ENCODE measurements at regions not wholly inside any gene's neighbourhood (a gene's known extent, or its start where the extent isn't known, plus 50 kb on each side); places are given as distances from the start of the nearest gene placed in this dataset.
"Not testable (repeated sequence)": the region's sequence is repeated elsewhere in the genome, so short reads cannot be mapped to it uniquely, and the experiment has no call there.

DNA sequence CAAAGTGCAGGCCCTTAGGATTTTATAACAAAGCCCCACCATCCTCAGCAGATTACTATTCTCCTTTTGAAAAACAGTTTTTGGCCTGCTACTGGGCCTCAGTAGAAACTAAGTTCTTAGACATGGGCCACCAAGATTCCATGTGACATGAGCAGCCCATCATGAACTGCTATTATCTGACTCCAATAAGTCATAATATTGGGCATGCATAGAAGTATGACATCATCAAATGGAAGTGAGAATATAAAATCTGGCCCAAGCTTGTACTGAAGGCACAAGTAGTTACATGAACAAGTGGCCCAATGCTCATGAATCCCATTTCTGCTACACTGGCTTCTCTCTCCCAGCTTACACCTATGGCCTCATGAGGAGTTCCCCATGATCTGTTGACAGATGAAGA, 404.8 kb downstream of the EPHA5 start:
- no peak for ATAC-seq

DNA sequence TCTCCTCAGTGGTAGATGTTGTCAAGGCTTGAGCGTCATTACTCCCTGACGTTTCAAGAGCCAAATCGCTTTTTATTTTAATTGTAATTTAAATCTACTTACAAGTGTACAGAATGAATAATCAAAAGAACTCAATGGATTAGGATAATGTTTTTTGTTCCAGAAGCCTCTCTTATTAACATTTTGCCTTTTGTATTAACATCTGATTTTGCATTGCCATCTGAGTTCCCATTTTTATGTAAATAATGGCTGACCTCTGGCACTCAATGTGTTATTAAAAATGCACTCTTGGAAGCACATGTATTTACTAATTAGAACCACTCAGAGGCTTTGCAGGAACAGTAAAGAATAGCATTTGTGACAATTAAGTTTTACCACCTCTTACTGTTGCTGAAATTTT, 411.0 kb downstream of the EPHA5 start:
- Mint-ChIP-seq H3K27me3 (no peaks in the 10 kb centered on the region), H3K4me3 (no peak overlapping the region), H3K9me3 (no peaks in the 10 kb centered on the region), H3K36me3 (ENCODE audit: low read depth) (no peaks in the 10 kb centered on the region), H3K27ac (no peak overlapping the region), H3K4me1 (no peaks in the 10 kb centered on the region)
- ATAC-seq: no peak
- DNase-seq: no peak

More for the DNA sequence above, 404.8 kb downstream of the EPHA5 start:
- Mint-ChIP-seq H3K27ac (no peak overlapping the region), H3K27me3 (no peaks in the 10 kb centered on the region), H3K4me1 (no peaks in the 10 kb centered on the region), H3K9me3 (peaks cover 14% of the 10 kb centered on the region), H3K36me3 (ENCODE audit: low read depth) (no peaks in the 10 kb centered on the region), H3K4me3 (no peak overlapping the region)
- DNase-seq: no peak

DNA sequence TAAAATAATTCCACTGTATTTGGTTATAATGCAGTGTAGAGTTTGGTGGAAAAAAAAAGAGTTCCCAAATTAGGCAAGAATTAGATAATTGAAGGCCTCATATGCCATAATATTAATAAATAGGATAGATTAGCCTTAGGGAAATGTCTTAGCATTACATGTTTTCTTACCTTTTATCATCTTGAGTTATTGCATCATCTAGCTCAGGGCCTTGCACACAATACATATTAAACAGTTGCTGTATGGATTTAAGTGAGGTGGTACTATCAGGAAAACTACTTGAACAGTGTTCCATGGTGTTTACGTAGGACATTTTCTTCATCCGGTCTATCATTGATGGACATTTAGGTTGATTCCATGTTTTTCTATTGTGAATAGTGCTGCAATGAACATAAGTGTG, 419.4 kb downstream of the EPHA5 start:
- H3K4me3 Mint-ChIP-seq: no peak overlapping the region

DNA sequence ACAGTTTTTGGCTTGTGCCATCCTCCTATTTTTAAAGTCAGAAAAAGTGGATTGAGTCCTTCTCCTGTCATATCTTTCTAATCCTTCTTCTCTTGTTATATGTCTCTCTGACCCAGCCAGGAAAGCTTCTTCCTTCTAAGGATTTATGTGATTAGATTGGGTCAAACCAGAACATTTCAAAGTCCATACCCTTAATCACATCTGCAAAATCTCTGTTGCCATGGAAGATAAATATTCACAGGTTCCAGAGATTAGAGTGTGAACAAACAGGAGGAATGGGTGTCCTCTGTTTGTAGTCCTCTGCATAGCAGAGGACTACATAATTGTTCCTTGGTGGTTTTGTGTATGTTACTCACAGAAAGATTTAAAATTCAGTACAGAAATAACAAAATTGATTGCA, 421.2 kb downstream of the EPHA5 start:
- Mint-ChIP-seq H3K4me1 (no peaks in the 10 kb centered on the region), H3K36me3 (ENCODE audit: low read depth) (no peaks in the 10 kb centered on the region), H3K4me3 (no peak overlapping the region), H3K27me3 (no peaks in the 10 kb centered on the region), H3K27ac (no peak overlapping the region), H3K9me3 (peaks cover 21% of the 10 kb centered on the region)
- ATAC-seq (no peak), DNase-seq (no peak)

More for the DNA sequence above, 419.4 kb downstream of the EPHA5 start:
- Mint-ChIP-seq H3K4me1 (no peaks in the 10 kb centered on the region), H3K9me3 (peaks cover 15% of the 10 kb centered on the region), H3K36me3 (ENCODE audit: low read depth) (no peaks in the 10 kb centered on the region), H3K27me3 (no peaks in the 10 kb centered on the region), H3K27ac (no peak overlapping the region)
- no peak for DNase-seq
- no peak for ATAC-seq

DNA sequence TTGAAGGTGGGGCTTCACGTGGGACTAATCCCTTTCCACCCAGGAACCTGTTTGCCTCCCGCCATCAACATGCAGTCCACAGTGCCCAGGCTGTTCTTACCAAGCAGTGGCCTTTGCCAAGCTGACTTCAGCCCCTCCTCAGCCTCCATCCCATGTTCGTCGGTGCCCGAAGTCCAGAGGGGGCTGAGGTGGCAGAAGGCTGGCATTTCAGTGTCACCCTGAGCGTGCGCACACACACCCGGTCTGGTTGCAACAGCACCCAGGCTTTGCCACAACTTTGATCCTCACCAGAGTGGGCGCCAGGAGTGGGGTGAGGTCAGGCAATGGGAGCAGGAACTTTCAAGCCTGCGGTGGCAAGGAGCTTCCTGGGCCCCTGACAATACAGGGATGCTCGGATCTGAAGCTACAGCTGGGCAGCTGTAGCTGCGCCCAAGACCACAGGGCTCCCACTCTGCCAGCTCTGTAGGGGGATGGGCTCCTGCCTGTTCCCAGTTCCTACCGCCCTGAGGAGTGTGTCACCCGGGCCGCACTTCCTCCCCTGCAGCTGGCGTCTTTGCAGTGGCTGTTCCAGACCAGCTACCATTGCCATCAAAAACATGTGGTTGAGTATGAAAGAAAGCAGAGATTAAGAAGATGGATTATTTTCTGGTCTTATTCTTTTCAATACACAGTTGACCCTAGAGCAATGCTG, 428.0 kb downstream of the EPHA5 start:
- Mint-ChIP-seq H3K36me3 (ENCODE audit: low read depth) (no peaks in the 10 kb centered on the region), H3K27ac (no peak overlapping the region), H3K4me3 (no peak overlapping the region), H3K4me1 (no peaks in the 10 kb centered on the region), H3K27me3 (no peaks in the 10 kb centered on the region), H3K9me3 (peaks cover 16% of the 10 kb centered on the region)
- ATAC-seq: no peak
- DNase-seq: no peak

DNA sequence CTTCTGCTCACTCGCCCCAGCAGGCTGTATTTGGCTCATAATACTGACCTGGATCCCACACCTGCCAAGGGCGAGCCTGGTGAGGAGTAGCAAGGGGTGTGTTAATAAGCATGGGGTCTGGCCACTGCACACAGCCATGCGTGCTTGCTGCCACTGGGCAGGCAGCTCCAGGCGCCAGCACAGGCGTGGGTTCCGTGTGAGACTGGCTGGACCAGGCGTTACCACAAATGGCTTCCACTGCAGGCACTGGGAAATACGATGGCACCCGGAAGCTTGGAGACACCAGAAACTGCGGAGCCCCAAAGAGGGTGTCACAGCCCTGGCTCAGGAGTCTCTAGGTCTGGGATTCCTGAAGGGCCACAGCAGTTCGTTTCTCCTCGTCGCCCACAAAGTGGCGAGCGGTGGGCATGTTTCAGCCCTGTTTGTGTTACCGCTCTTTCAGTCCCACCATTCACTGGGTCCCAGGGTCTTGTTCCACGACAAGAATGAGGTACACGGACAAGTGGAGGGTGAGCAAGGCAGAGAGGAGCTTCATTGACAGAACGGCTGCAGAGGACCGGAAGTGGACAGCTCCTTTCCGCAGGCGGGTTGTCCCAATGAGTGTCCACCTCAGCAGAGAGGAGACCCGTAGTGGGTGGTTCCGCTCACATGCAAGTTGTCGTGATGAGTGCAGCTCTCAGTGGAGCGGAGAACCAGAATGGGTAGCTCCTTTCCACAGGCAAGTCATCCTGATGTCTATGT, 428.9 kb downstream of the EPHA5 start:
- DNase-seq (no peak), ATAC-seq (no peak)
- H3K27me3 Mint-ChIP-seq: no peaks in the 10 kb centered on the region
- H3K36me3 Mint-ChIP-seq (ENCODE audit: low read depth): no peaks in the 10 kb centered on the region
- H3K4me1 Mint-ChIP-seq: no peaks in the 10 kb centered on the region
- H3K27ac Mint-ChIP-seq: no peak overlapping the region
- H3K4me3 Mint-ChIP-seq: no peak overlapping the region
- H3K9me3 Mint-ChIP-seq: peaks cover 16% of the 10 kb centered on the region

DNA sequence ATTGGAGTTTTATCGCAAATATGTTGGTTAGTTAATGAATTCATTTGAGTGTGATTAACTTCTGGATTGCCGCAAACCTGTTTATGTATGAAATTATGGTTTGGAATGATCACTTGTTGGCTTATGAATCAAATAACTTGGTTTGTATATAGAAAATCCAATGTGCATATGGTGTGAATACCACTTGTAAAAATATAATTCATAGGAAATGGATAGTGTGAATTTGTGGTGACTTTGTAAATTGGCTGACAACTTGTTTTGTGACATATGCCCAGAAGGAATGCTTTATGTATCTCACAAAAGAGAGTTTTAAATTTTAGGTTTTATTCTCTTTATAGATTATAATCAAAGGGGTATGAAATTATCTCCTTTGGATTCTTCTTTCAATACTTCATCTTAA, 436.2 kb downstream of the EPHA5 start:
- H3K27ac Mint-ChIP-seq: no peak overlapping the region
- H3K9me3 Mint-ChIP-seq: peaks cover 10% of the 10 kb centered on the region
- no peak for DNase-seq
- no peaks in the 10 kb centered on the region for H3K4me1 Mint-ChIP-seq
- no peaks in the 10 kb centered on the region for H3K27me3 Mint-ChIP-seq
- no peak overlapping the region for H3K4me3 Mint-ChIP-seq
- H3K36me3 Mint-ChIP-seq (ENCODE audit: low read depth): no peaks in the 10 kb centered on the region
- no peak for ATAC-seq

DNA sequence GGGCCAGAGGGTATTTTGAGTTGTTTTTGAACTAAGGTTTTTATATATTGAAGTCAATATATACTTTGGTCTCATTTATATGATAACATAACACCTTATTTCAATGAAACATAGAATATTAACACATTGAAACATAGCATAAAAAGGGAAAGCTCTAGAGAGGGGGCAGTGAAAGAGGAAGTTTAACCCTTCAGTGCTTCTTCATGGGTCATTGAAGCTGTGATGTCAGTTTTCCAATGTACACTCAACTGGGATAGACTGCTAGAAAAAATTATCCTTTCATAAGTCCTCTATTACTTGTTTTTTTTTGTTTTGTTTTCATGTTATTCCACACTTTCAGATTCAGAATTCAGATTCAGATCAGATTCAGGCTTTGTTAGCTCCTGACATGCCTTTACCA, 442.7 kb downstream of the EPHA5 start:
- Mint-ChIP-seq H3K9me3 (peaks cover 12% of the 10 kb centered on the region), H3K36me3 (ENCODE audit: low read depth) (no peaks in the 10 kb centered on the region)
- no peak for ATAC-seq

DNA sequence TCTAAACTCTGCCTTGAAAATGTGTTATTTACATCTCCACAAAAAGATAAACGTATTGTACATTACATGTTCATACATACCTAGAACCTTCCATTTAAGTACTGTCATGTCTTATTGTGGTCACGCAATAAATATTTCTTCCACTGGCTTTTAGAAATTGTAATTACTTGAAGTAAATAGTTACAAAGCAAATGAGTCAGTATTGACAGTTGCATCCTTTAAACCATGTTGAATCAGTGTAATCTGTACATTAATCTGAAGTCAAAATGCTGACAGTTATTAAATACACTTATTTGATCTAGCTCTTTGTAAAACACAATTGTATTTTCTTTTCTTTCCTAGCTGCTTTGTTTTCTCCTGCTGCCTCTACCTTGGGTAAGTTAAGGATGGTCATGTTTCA, 446.7 kb downstream of the EPHA5 start:
- Mint-ChIP-seq H3K4me3 (no peak overlapping the region), H3K27ac (no peak overlapping the region), H3K9me3 (peaks cover 13% of the 10 kb centered on the region), H3K27me3 (no peaks in the 10 kb centered on the region), H3K36me3 (ENCODE audit: low read depth) (no peaks in the 10 kb centered on the region), H3K4me1 (no peaks in the 10 kb centered on the region)
- DNase-seq: no peak
- no peak for ATAC-seq

More for the DNA sequence above, 442.7 kb downstream of the EPHA5 start:
- Mint-ChIP-seq H3K4me3 (no peak overlapping the region), H3K27ac (no peak overlapping the region), H3K27me3 (no peaks in the 10 kb centered on the region), H3K4me1 (no peaks in the 10 kb centered on the region)
- no peak for DNase-seq

DNA sequence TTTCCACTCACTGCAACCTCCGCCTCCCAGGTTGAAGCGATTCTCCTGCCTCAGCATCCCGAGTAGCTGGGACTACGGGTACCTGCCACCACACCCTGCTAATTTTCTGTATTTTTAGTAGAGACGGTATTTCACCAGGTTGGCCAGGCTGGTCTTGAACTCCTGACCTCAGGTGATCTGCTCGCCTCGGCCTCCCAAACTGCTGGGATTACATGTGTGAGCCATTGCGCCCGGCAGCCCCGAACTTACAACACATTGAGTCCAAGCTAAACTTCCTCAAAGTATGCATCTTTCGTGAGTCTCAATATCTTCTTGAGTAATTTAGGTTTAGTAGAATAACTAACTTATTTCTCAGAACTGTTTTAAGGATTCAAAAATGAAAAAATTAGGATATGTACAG, 447.2 kb downstream of the EPHA5 start:
- ATAC-seq; H3K4me3 Mint-ChIP-seq; H3K27ac Mint-ChIP-seq; DNase-seq; H3K36me3 Mint-ChIP-seq (ENCODE audit: low read depth); H3K27me3 Mint-ChIP-seq; H3K4me1 Mint-ChIP-seq: not testable (repeated sequence)
- H3K9me3 Mint-ChIP-seq: peaks cover 13% of the 10 kb centered on the region

DNA sequence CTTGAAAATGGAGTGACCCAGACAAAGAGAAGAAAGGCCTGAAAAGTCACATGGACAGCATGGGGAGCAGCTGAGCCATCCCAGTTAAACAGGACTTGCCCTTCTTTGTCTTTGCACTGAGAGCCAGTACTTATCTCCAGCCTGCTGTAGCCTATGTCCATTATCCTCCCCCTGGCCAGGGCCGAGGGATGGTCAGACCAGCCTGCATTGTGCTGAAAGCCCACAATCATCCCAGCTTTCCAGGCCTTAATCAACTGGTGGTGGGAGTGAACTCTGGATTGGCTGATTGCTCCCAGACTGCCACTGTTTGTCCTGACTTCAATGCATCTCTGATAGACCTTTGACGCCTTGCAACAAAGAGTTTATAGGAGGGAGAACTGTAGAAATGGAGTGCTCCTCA, 453.1 kb downstream of the EPHA5 start:
- no peak for ATAC-seq
- Mint-ChIP-seq H3K36me3 (ENCODE audit: low read depth) (no peaks in the 10 kb centered on the region), H3K27me3 (no peaks in the 10 kb centered on the region), H3K4me3 (no peak overlapping the region), H3K4me1 (no peaks in the 10 kb centered on the region), H3K27ac (no peak overlapping the region), H3K9me3 (peaks cover 11% of the 10 kb centered on the region)
- DNase-seq: no peak

DNA sequence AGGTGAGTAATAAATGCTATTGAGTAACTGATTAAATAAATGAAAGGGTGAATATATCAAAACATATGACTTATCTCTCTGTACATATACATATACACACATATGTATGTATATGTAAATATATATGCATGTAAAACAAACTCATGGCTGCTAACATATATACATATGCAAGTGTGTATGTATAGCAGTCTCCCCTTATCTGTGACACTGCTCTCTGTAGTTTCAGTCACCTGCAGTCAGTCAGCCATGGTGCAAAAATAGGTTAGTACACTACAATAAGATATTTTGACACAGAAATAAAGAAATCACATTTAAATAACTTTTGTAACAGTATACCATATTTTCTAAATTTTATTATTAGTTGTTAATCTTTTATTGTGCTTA, 467.4 kb downstream of the EPHA5 start:
- no peaks in the 10 kb centered on the region for H3K36me3 Mint-ChIP-seq (ENCODE audit: low read depth)
- DNase-seq: no peak
- H3K9me3 Mint-ChIP-seq: peaks cover 7% of the 10 kb centered on the region
- no peaks in the 10 kb centered on the region for H3K27me3 Mint-ChIP-seq
- no peaks in the 10 kb centered on the region for H3K4me1 Mint-ChIP-seq
- no peak overlapping the region for H3K27ac Mint-ChIP-seq
- ATAC-seq: no peak
- H3K4me3 Mint-ChIP-seq: no peak overlapping the region

DNA sequence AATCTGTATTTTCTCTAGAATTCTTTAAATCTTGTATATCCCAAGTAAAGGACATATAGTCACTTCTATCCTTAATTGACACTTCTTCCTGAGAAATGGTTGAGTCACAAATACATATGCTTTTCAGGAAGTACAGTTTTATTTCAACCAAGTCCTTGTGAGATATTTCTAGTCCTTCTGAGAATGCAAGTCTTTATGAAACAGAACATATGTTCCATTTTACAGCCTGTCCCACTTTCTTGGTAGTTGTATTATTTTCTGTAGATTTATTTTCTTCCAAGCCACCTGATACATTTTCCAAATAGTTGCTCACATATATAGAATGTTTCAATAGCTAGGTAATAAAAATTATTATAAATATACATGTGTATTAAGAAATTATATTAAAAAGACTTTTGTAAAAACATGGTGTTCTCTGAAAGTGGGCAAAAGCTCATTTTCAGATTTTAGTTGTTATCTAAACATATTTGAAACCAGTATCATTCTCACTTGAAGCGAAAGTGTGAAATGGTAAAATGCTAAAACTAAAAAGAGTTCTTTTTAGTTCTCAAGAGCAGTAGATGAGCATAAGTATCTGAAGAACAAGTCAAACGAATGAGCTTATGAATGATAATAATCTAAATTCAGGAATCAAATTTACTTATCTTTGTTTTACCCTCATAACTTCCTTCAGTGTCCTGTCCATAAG, 468.0 kb downstream of the EPHA5 start:
- Mint-ChIP-seq H3K27me3 (no peaks in the 10 kb centered on the region), H3K4me1 (no peaks in the 10 kb centered on the region), H3K4me3 (no peak overlapping the region), H3K36me3 (ENCODE audit: low read depth) (no peaks in the 10 kb centered on the region), H3K9me3 (peaks cover 7% of the 10 kb centered on the region), H3K27ac (no peak overlapping the region)
- no peak for ATAC-seq
- DNase-seq: no peak

DNA sequence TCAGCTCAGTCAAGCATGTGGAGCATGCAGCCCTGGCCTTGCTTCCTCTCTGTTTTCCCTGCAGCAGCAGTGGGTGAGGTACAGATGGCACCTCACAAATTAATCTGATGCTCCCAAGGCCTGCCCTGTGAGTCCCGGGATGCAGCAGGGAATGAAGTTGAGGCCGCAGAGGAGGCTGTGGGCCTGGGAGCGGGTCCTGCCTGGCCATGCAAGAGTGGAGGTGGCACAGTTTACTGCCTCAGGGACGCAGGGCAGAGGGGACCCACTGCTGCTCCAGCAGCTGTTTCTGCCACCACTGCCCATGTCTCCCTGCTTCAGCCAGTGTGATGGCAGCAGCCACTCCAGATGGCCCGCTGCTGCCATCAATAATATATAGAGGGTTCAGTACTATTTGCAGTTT, 474.6 kb downstream of the EPHA5 start:
- no peak overlapping the region for H3K4me3 Mint-ChIP-seq
- H3K27ac Mint-ChIP-seq: no peak overlapping the region
- DNase-seq (no peak), ATAC-seq (no peak)
- H3K9me3 Mint-ChIP-seq: no peaks in the 10 kb centered on the region
- no peaks in the 10 kb centered on the region for H3K27me3 Mint-ChIP-seq
- no peaks in the 10 kb centered on the region for H3K4me1 Mint-ChIP-seq
- H3K36me3 Mint-ChIP-seq (ENCODE audit: low read depth): no peaks in the 10 kb centered on the region

DNA sequence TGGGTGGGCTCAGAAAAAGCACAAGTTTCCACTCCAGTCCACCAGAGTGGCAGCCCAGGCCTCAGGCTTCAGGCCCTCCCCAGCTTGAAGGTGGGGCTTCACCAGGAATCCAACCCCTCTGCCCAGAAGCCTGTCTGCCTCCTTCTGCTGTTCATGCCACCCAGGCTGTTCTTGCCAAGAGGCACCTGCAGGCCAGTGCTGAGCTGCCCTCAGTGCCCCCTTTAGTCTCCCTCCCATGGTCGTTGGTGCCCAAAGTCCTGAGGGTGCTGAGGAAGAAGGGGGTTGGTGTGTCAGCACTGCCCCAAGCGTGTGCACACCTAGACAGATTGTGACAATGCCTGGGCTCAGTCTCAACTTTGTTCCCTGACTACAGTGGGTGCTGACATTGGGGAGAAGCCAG, 475.3 kb downstream of the EPHA5 start:
- H3K9me3 Mint-ChIP-seq: no peaks in the 10 kb centered on the region

More for the DNA sequence above, 475.3 kb downstream of the EPHA5 start:
- no peaks in the 10 kb centered on the region for H3K4me1 Mint-ChIP-seq
- no peaks in the 10 kb centered on the region for H3K27me3 Mint-ChIP-seq
- ATAC-seq (no peak), DNase-seq (no peak)
- no peaks in the 10 kb centered on the region for H3K36me3 Mint-ChIP-seq (ENCODE audit: low read depth)
- no peak overlapping the region for H3K4me3 Mint-ChIP-seq
- H3K27ac Mint-ChIP-seq: no peak overlapping the region

All from activated naive CD8-positive, alpha-beta T cell treated with anti-CD3 and anti-CD28 coated beads, Interleukin-2, amount 50 U/mL, for 24 hours (primary cell).